Activated CD4-positive, alpha-beta T cell treated with anti-CD3 and anti-CD28 coated beads, Interleukin-2, Interleukin-6, amounts not matched to agents 100 ng/mL and 50 ng/mL, durations not matched to agents 16 hours and 8 hours (primary cell): ENCODE measurements at regions not wholly inside any gene's neighbourhood (a gene's known extent, or its start where the extent isn't known, plus 50 kb on each side); places are given as distances from the start of the nearest gene placed in this dataset.
"Not testable (repeated sequence)": the region's sequence is repeated elsewhere in the genome, so short reads cannot be mapped to it uniquely, and the experiment has no call there.

Experiments
- DNase-seq: peaks from one replicate; pipeline ENCODE4 v3.0.0-alpha.2; 2020

DNA sequence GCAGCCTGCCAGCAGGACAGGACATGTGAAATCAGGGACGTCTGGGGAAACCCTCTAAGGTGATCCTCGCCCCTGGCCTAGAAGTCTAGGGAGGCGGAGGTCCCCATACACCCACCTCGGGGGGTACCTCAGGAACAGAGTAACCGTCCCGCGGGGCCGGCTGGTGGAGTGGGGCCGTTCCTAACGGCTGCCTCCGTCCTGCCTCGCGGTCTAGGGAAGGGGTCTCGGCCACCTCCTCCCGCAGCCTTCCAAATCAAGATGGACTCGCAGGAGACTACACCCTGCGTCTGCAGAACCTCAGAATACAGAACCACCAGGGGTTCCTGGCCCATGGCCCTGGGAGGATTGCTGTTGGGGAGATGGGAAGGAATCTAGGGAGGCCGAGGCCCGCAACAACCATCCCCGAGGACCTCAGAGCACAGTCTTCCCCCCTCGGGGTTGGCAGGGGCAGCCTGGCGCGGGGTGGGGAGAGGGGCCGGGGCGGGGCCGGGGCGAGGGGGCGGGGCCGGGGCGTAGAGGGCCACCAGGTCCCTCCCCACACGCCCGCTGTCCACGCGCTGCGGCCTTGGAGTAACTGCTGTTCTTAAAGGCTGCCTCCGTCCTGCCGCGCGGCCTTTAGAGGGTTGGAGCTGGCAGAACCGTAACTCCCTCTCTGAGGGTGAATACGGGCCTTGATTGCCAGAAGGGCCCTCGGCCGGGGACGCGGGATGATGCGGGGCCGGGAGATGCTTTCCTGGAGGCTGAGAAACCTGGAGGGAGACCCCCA is 89.0 kb upstream of the MLN start:
- no peak for DNase-seq

DNA sequence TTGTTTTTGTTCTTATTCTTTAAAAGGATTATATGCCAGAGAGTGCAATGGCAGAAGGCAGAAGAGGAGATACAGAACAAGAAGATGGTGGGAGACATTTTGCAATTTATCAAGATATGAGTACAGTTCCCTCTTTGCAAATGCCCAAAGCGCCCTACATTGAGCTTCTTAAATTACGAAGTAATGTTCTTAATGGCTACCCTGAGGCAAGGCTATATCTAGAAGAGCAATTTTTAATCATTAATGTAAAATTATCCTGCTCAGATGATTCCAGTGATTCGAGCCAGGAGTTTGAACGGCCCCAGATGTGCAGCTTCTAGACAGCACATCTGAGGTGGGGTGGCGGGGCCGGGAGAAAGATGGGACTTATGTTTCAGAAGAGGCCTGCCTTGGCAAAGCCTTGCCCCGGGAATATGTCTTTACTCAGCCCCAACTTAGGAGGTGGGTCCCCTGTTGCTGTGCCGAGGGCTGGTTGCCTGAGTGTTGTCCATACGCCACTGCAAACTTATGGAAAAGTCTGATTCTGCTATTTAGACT is 84.9 kb upstream of the MLN start:
- no peak for DNase-seq

DNA sequence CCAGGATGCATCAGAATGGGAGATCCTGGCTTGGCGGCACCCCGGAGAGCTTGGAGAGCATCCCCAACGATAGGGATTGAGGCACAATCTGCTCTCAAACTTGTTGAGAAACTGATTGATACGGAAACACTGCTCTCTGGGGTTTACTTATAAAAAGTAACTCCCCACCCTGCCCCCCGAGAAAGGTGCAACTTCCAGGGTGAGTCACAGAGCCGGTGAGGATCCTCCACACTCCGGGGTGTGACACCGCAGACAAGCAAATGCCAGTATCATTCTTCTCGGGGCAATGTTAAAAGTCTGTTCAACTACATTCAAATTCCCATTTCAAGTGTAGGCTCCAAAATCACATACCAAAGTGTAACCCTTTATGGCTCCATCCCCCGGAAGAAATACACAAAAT is 84.4 kb upstream of the MLN start:
- DNase-seq = no peak

DNA sequence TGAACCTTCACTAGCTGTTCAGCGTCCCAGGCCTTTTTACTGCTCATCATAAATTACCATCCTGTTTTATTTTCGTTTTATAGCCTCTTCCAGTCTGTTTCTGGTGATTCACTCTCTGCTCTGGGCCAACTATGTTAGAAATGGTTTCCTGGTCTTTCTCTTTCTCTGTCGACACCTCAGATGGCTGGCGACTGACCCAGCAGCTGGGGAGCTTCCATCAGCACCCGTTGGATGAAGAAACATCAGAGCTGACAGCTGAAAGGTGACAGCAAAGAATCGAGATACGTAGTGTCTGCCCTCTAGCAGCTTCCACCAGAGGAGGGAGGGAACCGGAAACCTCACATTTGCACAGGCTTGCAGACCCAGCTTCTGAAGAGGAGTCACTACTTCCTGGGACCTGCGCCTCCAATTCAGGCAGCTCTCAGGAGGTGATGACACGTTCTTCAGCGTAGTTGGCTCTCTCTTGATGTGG is 82.9 kb upstream of the MLN start:
- peak; percentile 37 for DNase-seq

DNA sequence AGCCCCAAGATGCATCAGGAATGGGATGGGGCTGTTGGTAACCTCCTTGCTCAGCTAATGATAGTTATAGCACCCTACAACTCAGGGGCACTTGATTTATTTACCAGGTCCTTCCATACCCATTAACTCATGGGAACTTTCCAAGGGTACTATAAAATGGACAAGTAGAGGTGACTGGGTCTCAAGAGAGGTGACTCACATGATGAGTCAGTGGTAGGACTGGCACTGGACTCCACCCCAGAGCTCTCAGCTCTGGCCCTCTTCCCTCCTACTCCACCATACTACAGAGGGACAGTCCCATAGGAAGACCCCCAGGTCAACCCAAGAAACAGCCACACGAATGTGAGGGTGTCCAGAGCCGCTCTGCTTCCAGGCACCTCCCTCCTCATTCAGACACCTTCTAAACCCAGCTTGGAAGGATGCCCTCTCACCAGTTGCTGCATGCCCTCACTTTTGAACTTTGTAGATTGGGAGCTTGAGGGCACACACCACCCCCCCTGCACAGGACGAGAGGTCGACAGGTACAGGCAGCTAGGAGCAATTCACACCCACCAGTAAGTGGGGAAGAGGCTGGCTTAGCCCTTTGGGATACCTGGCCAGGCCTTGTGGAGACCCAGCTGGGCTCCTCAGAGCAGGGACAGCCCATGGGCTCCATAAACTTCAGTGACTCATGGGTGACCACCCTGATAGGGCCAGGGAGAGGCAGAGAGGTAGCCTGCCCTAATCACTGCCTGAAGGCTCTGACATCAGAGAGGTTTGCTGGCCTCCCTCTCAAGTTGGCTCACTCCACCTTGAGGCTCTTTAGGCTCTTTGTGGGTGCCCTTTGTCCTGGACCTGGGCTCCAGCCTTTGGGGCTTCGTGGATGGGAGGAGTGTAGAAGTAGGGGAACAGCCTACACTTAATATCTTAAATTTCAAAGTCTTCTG is 81.6 kb upstream of the MLN start:
- no peak for DNase-seq

DNA sequence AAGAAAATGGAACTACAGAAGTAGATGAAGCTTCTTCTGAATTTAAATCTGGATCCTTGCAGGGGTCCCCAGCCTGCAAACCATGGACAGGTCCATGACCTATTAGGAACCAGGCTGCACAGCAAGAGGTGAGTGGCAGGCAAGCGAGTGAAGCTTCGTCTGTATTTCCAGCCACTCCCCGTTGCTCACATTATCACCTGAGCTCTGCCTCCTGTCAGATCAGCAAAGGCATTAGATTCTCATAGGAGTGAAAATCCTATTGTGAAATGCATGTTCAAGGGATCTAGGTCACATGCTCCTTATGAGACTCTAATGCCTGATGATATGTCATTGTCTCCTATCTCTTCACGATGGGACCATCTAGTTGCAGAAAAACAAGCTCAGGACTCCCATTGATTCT is 79.8 kb upstream of the MLN start:
- not testable (repeated sequence) for DNase-seq

DNA sequence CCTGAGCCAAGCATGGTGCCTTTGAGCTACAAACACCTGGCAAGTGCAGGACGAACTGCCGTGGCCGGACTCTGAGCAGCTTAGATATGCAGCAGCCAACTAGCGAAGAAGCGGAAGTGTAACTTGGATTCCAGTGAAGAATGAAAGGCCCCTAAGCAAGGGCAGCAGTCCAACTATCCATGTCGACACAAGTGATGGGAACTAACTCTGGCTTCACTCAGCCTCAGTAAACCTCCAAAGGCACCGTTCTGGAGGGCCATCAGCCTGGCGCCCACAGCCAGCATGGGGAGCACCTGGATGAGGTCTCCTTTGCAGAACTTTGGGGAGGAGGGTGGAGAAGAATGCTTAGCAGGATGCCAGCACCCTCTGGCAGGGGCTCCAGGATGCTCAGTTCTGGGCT is 78.4 kb upstream of the MLN start:
- DNase-seq = no peak

DNA sequence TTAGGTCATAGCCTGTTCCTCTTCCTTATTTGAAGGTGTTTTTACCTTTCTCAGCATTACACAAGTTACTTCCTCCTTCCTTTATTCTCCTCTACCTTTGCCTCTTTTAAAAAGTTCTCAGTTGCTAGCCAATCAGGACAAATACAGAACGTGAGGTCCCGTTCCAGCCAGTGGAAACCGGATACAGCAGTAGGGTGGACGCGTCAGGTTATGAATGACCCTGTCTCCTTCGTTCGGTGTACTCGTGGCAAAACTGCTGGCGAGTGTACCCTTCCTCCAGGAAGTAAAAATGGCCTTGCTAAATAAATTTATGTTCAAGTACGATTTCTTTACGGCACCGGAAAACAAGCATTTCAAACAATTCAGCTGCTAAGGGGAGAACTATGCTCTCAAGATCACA is 77.0 kb upstream of the MLN start:
- DNase-seq = no peak

DNA sequence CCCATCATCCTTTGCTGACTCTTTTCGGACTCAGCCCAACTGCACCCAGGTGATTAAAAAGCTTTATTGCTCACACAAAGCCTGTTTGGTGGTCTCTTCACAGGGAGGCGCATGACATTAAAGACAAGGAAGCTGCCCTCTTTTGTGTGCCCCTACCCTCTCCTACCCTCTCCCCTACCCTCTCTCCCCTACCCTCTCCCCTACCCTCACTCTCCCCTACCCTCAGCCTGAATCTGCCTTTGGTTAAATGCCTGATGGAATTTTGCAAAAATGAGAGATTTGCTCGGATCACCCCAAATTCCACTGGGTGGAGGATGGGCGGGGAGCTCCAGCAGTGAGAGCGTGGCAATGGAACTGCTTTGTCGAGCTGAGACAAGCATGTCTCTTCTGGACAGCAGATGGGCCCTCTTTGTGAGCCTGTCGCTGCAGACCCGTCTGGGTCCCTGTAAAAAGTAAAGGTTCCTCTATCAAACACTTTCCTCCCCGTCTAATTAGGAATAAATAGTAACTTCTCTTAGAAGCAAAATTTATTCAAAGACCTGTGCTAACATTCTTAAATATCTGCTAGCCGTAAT is 76.4 kb upstream of the MLN start:
- no peak for DNase-seq

DNA sequence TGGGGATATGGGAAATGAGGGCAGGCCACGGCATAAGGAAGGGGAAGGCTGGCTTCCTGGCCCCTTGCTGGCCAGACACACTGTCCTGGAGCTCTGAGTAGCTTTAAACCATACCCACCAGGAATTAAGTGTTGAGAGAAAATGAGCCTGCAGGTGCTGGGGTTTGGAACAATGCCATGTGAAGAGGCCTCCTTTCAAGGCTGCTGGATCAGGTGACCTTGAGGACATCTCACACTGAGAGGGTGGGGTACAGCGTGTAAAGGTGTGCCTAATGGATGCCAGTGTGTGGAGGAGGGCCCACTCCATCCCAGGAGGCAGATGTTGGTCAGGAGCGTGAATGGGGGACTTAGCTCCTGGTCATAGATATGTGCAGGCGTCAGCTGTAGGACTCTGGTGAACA is 74.8 kb upstream of the MLN start:
- DNase-seq = no peak

DNA sequence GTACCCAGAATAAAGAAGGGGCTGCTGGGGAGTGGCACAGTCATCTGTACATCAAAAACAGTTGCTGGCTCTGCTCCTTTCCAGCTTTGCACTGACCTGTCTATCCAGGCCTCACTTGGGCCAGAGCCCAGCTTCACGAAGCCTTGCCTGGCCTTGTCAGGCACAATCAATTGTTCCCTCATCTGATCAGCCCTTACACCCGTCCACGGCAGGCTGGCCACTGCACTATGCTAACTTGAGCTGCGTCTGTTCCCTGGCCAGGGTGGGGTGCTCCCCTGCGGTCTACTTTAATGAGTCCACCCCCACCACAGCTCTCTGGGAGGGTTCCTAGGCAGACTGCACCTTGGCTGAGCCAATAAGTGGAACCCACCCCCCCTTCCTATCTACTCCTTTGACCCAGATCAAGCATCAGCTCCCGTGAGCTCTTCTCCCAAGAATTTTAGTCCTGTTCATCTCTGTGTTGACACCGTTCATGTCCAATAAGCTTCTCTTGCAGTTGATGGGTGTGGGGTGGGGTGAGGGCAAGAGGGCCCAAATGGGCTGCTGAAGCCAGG is 74.3 kb upstream of the MLN start:
- DNase-seq = no peak

DNA sequence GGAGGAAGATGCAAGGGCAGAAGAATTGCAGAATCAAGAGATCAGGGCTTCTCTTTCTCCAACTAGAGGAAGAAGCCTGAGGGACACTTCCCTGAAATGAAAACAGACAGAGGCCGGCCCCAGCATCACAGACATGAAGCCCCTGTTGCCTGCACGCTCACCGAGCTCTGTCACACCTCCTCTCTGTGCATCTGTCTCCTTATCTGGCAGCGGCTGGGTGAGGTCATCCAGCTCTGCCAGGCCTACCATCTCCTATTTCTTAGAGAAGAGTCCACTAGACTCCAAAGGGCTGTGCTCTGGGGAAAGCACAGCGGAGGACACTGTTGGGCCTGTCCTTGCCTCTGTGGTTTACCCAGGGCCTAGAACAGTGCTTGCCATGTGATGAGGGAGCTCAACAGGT is 71.9 kb upstream of the MLN start:
- no peak for DNase-seq

DNA sequence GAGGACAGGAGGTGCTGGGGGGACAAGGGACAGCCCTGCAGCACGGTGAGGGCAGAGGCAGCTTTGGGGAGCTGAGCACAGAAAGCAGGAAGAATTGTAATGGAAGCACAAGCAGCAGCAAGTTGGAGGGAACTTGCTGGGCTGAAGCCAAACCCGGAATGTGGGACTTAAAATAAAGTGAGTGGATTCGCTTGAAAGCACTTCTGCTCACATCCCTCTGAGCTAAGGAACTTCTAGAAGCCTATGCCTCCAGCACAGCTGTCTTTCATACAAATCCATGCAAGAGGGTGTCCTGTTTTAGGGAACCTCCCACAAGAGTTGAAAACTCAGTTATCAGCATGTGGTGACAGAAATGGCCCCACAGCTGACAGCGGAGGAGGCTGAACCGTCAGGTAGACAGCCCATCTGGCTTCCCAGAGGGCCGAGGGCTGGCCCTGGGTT is 71.4 kb upstream of the MLN start:
- DNase-seq = no peak

DNA sequence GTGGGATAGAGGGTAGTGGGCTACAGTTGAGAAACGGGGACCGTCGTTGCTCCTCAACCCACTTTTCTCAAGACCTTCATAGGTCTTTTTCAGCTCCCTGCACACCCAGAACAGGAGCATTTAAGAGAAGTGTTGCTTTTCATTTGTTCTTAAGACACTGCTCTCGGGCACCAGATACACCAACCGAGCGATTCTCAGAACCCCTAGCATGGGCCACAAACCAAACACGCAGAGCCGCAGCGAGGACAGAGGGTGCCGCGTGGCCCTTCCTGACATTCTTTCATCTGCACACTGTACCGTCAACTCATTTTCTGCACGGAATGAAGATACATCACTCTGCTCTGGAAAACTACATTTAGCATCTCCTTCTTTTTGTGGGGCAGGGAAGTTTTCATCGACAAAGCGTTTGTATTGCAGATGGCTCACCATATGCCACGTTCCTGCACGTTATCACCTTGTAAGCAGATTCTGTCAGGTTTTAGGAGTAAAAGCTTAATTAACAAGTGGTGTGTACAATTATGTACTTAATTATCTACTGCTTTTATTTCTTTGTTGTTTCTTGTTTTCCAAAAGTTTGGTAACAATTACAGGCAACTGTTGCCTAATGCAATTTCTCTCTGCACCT is 70.4 kb upstream of the MLN start:
- no peak for DNase-seq

DNA sequence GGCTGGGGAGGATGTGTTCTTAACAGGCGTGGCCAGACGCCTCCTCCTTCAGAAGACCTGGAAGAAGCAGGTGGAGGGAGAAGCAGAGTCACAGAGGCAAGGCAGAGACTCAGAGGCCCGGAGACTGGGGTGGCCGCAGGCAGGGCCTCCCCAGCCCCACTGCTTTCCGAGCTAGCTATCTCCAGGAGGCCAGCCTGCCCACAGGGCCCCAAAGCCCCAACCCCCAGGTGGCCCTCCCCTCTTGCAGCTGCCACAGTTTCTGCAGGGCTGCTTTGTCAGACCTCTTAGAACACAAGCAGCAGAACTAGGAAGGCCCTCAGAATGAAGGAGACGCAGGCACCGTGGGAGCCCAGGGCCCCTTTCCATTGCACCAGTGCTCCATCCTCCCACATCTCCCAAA is 69.0 kb upstream of the MLN start:
- no peak for DNase-seq

DNA sequence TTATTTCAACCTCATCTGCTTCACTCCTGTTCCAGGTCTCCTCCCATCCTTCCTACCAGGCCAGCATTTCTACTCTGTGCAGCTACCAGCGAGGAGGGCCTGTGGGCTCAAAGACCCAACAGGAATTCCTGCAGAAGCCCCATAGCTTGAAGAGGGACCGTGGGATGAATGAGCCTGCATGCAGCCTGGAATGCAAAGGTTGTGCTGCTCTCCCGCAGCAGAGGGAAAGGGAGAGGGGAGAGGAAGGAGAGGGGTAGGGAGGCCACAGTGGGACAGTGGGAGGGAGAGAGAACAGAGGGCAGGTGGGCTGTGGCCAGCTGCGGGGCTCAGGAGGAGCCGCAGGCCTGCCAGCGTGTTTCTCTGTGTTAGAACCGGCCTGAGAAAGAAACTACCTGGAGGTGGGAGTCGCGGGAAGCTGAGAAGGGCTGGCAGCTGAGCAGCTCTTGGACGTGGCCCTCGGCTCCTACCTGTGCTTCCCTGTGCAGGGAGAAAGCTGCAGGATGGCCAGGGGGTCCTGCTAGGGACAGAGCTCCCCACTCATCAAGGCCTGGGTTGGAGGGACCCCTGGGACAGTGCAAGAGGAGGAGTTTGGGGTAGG is 66.1 kb upstream of the MLN start:
- DNase-seq = no peak

DNA sequence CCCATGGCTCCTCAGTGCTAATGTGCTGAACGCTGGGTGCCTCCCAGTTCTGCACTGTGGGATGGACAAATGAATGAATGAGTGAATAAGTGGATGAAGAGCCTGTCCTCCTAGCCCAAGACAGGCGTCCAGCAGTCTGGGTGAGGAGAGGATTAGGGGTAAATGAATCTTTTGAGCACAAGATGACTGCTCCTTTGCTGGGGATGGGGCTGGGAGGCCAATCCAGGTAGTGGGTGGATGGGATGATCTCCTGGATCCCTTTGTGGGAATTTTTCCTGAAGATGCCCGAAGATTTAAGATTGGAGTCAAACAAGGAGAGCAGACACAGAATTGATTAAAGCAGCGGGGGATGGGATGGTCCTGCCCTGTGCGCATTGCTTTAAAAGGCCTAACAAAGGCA is 65.3 kb upstream of the MLN start:
- DNase-seq = no peak

DNA sequence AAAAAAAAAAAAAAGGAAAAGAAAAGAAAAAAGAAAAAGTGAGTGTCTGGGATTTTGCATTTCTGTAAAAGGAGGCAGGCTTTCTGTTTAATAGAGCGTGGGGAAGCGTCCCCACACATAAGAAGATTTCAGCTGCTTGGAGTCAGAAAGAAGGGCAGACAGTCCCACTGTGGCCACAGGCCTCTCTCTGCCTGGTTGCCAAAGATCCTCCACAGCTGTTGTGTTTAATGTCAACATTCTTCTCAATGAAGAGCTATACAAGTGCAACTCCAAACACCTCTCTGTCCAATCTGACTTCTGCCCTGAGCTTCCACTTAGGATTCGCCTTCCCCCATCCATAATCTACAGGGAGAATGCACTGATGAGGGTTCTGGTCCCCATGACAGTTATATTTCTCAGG is 64.3 kb upstream of the MLN start:
- DNase-seq = no peak

DNA sequence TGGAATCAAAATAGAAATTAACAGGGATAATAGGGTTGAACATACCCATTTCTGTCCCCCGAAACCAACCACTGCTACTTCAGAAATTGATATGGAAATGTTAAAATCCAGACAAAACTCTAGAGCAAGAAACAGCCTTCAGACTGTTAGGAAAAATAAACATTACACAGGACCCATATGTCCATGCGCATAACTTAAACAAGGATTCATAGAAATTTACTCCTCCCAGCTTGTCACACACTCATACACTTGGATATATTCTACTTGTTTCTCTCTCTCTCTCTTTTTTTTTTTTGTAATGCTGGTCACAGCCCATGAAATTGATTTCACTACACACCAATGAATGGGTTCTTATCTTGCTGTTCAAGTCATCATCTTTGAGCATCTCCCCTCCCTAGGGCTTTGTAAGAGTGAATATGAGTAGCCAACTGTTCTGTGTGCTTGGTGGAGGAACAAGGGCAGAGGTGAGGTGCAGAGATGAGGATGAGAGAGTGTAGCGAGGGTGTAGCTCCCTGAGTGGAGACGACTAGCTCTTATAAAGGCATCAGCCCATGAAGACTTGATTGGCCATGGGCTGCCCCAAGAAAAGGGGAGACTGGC is 61.8 kb upstream of the MLN start:
- no peak for DNase-seq

DNA sequence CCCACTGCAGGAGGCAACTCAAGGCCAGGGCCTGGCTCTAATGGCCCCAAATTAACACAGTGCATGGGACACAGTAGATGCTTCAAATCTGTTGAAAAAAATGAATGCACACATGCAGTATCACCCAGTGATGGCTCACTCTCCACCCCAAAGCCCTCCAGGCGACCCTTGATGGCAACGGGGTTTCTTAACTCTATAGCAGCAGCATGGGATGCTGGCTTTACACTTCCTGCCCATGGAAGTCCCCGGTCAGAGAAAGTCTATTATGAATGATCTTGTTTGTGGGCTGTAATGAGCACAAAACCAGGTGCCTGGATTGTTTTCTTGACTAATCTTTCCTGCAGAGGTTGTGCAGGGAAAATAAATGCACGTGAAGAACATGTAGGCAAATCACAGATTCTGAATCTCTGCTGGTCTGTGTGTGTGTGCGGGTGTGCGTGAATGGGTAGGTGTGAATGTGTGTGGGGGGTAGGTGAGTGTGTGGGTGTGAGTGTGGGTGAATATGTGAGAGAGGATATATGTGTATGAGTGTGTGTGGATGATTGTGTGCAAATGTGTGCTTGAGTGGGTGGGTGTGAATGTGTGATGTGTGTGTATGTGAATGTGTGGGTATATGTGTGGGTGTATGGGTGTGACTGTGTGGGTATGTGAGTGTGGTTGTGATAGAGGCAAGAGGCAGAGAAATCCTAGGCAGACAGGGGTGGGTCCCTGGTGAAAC is 60.1 kb upstream of the MLN start:
- peak; percentile 29 for DNase-seq

DNA sequence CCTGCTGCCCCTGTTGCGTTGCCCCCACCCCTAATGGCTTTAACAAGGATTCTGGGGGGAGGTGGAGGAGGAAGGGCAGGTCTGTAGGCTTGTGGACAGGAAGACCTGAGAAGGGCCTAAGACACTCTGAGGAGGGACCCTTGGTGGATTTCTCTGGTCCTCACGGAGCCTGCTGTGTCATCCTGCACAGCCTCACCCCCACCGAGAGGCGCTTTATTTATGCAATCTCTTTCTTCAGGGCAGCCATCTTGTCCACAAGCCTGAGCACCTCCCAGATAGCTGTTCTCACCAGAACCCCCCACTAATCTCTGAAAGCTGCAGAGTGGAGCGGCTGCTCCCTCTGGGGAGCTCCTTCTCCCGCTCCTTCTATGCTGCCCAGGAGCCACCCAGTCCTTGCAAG is 59.3 kb upstream of the MLN start:
- DNase-seq = no peak
